Aorta (tissue), 5 donors: ENCODE measurements at regions not wholly inside any gene's neighbourhood (a gene's known extent, or its start where the extent isn't known, plus 50 kb on each side); places are given as distances from the start of the nearest gene placed in this dataset.

Experiments
- ATAC-seq: fragments of 200-7000 bp; cut with Tn5 transposase; one replicate; pipeline ENCODE4 v1.9.1; 2022; ENCODE audit warnings: moderate library complexity; ENCODE audit not compliant: low FRiP score
- DNase-seq, 2 donors: peaks; one replicate each; pipeline ENCODE4 v3.0.0-alpha.2; 2020
- H3K27ac ChIP-seq, 2 donors: one replicate each; pipeline ENCODE4 v1.5.1; 2013; ENCODE audit warnings: low read length in 2 of 2, mild to moderate bottlenecking in 2 of 2, moderate library complexity in 2 of 2, control low read depth in 1 of 2, inconsistent platforms in 1 of 2, low read depth in 1 of 2
- H3K27me3 ChIP-seq, 2 donors: one replicate each; pipeline ENCODE4 v1.6.1; 2013; ENCODE audit warnings: control low read depth in 1 of 2, low read length in 1 of 2, mild to moderate bottlenecking in 1 of 2, moderate library complexity in 1 of 2; ENCODE audit not compliant: insufficient read depth in 2 of 2, control insufficient read depth in 1 of 2
- H3K36me3 ChIP-seq, 2 donors: one replicate each; pipeline ENCODE4 v1.6.1; 2013; ENCODE audit warnings: control low read depth in 1 of 2, low read length in 1 of 2, mild to moderate bottlenecking in 1 of 2; ENCODE audit not compliant: insufficient read depth in 2 of 2, control insufficient read depth in 1 of 2
- H3K4me1 ChIP-seq, 2 donors: one replicate each; pipeline ENCODE4 v1.6.1; 2013; ENCODE audit warnings: low read length in 2 of 2, control low read depth in 1 of 2, mild to moderate bottlenecking in 1 of 2, moderate library complexity in 1 of 2; ENCODE audit not compliant: insufficient read depth in 2 of 2, control insufficient read depth in 1 of 2
- H3K4me3 ChIP-seq, 2 donors: one replicate each; pipeline ENCODE4 v1.5.1; 2013; ENCODE audit warnings: low read length in 2 of 2, control low read depth in 1 of 2, mild to moderate bottlenecking in 1 of 2
- H3K9me3 ChIP-seq: one replicate; pipeline ENCODE4 v1.6.1; 2013; ENCODE audit warnings: mild to moderate bottlenecking, low read length; ENCODE audit not compliant: control insufficient read depth
- WGBS, 2 donors: extraction: QIAGEN DNeasy Blood & Tissue Kit; methylation state at CpG; one replicate each; pipeline ENCODE4 v1.1.7; 2013; 5-methylcytosine and 5-hydroxymethylcytosine counted together
- intact Hi-C, 2 donors: fragments of 100-400 bp; cut with DNase I; formaldehyde crosslinking; loops; one replicate each; pipeline versions ENCODE4 v1.14.2 to v1.15.0; 2022
- donor health status: healthy with polysubstance abuse.
- donor health status: Bipolar disorder and iron deficiency.
- donor health status: DM: no; HTN: no; CAD: no.
- donor health status: DM: no; HTN: no; CAD: no.
- donor health status: DM: yes; HTN: yes; CAD: no.

DNA sequence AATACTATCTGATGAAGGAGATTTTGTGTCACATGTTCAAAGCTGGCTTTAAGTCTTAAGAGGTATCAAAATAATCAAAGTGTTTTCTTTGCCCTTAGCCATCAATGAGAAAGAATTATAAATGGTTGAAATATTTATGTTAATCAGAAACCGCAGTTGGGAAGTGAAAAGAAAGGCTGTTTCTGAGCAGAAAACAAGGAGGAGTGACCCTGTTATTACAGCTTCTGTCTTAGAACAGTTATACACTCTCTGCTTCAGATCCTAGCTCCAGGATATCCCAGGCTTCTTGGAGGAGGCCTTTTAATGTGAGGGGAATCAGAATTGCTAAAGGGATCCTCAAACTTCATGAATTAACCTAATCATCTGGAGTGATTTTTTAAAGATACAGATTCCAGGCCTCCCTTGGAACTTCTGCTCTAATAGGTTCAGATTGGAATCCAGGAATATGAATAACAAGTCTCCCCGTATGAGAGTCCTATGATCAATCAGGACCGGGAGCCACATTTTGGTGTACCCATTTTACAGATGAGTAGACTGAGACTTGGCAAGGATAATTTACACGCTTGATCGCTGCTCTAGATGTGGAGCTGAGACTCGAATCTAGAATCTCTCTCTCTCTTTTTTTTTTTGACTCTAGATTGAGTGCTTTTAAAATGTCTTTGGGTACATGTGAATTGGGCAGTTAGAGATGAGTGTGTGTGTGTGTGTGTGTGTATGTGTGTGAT, 50.8 kb upstream of the JAG1 start:
- no peak for DNase-seq

DNA sequence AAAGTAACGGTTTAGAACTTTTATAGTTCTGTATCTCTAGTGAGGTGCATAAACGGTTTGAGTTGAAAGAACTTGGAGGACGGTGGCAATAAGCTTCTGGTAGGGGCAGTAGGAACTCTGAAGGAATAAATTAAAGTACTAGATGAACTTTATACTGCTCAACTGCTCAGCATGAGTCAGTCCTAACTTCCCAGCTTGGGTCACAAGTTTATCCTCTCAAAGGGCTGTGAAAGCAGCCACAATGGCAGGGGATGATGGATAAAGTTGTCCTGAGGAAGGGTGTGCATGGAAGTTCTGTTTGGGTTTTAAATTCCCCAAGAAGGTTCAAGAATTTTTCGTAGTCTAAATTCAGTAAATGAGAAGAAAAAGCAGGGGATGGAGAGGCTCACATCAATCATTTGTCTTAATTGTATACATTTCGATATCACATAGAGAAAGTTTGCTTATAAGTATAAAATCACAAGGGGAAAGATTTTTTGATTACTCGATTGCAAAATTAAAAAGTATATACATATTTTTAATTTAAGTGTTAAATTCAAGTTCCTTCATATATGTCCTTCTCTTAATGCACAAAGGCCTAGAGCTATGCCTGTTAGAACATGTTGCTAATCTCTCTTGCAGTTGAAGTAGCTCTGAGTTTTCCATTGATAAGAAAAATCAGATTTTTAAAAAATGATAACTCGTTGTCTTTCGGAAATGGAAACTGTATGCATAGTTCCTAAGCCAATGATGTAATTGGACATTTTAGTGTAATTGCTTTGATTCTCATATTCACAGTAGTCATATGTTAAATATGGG, 55.3 kb upstream of the JAG1 start:
- DNase-seq (no peak), ATAC-seq (no peak)
- Histone ChIP-seq H3K27ac (no peak overlapping the region), H3K4me3 (no peak overlapping the region), H3K27me3 (no peaks in the 10 kb centered on the region), H3K36me3 (no peaks in the 10 kb centered on the region), H3K9me3 (no peaks in the 10 kb centered on the region), H3K4me1 (peaks cover 0 to 4% of the 10 kb centered on the region in 2 donors)
- intact Hi-C loops, result no loop called here
- WGBS, 2 donors, result 77 to 78% methylated on average over 8 of the region's 8 CpGs

More for the DNA sequence above, 50.8 kb upstream of the JAG1 start:
- Histone ChIP-seq H3K27me3 (no peaks in the 10 kb centered on the region), H3K9me3 (no peaks in the 10 kb centered on the region), H3K27ac (no peak overlapping the region), H3K4me3 (no peak overlapping the region), H3K36me3 (no peaks in the 10 kb centered on the region), H3K4me1 (no peaks in the 10 kb centered on the region)
- WGBS, 2 donors, result 94 to 96% methylated on average over 6 of the region's 6 CpGs
- intact Hi-C loops, result no loop called here
- no peak for ATAC-seq

DNA sequence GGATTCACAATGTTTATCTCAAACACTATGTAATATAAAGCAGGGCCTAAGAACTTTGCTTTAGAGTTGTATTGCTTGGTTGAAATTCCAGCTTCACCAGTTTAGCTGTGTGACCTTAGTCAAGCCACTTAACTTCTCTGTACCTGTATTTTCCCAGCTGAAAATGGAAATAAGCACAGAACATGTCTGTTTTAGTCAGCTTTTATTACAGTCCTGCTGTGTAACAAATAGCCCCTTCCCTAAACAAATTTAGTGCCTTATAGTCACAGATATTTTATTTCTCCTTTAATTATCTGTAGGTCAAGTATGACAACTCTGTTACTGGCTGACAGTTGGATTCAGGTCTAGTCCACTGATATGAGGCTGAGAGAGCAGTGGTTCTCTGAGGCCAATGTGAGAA, 56.0 kb upstream of the JAG1 start:
- Histone ChIP-seq H3K4me3 (no peak overlapping the region), H3K27ac (no peak overlapping the region), H3K36me3 (no peaks in the 10 kb centered on the region), H3K9me3 (no peaks in the 10 kb centered on the region), H3K27me3 (no peaks in the 10 kb centered on the region), H3K4me1 (peaks cover 0 to 4% of the 10 kb centered on the region in 2 donors)
- ATAC-seq (no peak), DNase-seq (no peak)
- intact Hi-C loops, result no loop called here

GRCh38 chr20:10730629-10731183, 56.9 kb upstream of the JAG1 start:
- ATAC-seq, result no peak
- 99 to 100% methylated on average over 1 of the region's 1 CpG for WGBS, 2 donors
- no peak overlapping the region for H3K27ac ChIP-seq
- intact Hi-C loops, result no loop called here
- no peaks in the 10 kb centered on the region for H3K9me3 ChIP-seq
- no peaks in the 10 kb centered on the region for H3K27me3 ChIP-seq
- no peak overlapping the region for H3K4me3 ChIP-seq
- DNase-seq, result no peak
- peaks cover 0 to 10% of the 10 kb centered on the region in 2 donors for H3K4me1 ChIP-seq
- H3K36me3 ChIP-seq, result no peaks in the 10 kb centered on the region

DNA sequence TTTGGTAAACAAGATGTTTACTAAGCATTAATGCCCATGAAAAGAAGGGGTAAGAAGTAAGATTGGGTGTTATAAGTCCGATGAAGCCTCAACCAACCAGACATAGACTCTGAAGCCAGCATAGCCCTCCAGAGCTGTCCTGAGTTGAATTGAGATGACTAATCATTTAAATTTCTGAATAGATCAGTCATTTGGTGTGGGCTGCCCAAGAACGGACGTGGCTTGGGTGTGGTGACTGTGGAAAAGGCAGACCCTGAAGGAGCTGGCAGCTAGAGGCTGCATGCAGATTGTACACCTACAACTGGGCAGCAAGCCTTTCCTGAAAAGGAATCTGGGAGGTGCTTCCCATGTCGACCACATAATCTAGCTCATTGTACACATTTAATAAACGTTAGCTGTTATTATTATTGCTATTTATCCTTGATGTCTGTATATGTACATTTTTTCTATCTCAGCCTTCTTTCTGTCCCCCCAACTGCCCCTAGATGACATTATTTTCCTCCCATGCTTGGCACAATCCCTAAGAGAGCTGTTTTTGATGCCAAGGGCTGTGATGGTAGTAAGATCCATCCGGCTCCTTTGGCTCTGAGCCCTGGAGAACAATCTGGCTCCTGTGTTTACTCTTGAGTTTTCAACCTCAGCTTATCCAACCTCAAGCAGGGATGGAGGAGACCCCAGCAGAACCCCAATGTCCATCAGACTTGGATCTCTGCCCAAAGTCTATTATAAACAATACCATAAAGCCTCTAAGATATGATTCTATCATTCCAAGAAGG, 57.6 kb upstream of the JAG1 start:
- no peaks in the 10 kb centered on the region for H3K27me3 ChIP-seq
- intact Hi-C loops, result no loop called here
- no peaks in the 10 kb centered on the region for H3K36me3 ChIP-seq
- no peak overlapping the region for H3K4me3 ChIP-seq
- ATAC-seq (no peak), DNase-seq (peak in 1 of 2 donors; percentile 57)
- H3K9me3 ChIP-seq, result no peaks in the 10 kb centered on the region
- H3K4me1 ChIP-seq, result peaks cover 0 to 12% of the 10 kb centered on the region in 2 donors
- 19% methylated on average over 6 of the region's 6 CpGs for WGBS, 2 donors
- no peak overlapping the region for H3K27ac ChIP-seq

- Histone ChIP-seq H3K4me1 (peaks cover 0 to 12% of the 10 kb centered on the region in 2 donors), H3K27me3 (no peaks in the 10 kb centered on the region), H3K4me3 (no peak overlapping the region), H3K36me3 (no peaks in the 10 kb centered on the region), H3K27ac (no peak overlapping the region), H3K9me3 (no peaks in the 10 kb centered on the region)
- DNase-seq, result no peak
- 95 to 100% methylated on average over 1 of the region's 1 CpG for WGBS, 2 donors
- intact Hi-C loops, result no loop called here
- ATAC-seq, result no peak
Observed at GRCh38 chr20:10733122-10733521, 59.3 kb upstream of the JAG1 start.

- peaks cover 2 to 12% of the 10 kb centered on the region in 2 donors for H3K4me1 ChIP-seq
- H3K9me3 ChIP-seq, result no peaks in the 10 kb centered on the region
- DNase-seq, result peak in 1 of 2 donors; percentile 46
- ATAC-seq, result no peak
- peak overlapping the region in 1 of 2 donors; percentile 23 for H3K27ac ChIP-seq
- H3K4me3 ChIP-seq, result no peak overlapping the region
- 33 to 45% methylated on average over 14 of the region's 14 CpGs for WGBS, 2 donors
- H3K36me3 ChIP-seq, result no peaks in the 10 kb centered on the region
- intact Hi-C loops, result no loop called here
- H3K27me3 ChIP-seq, result no peaks in the 10 kb centered on the region
Observed at GRCh38 chr20:10735195-10735949, 61.6 kb upstream of the JAG1 start.

GRCh38 chr20:10739134-10739533, 65.3 kb upstream of the JAG1 start:
- no peak for ATAC-seq
- Histone ChIP-seq H3K9me3 (no peaks in the 10 kb centered on the region), H3K4me3 (peak overlapping the region; percentile 44 to 87), H3K27ac (peak overlapping the region; percentile 57 to 59), H3K4me1 (peaks cover 6 to 14% of the 10 kb centered on the region in 2 donors), H3K27me3 (no peaks in the 10 kb centered on the region), H3K36me3 (no peaks in the 10 kb centered on the region)
- 5 to 6% methylated on average over 1 of the region's 1 CpG for WGBS, 2 donors
- intact Hi-C loops, result no loop called here
- DNase-seq, result no peak
